Colonic mucosa (tissue), 4 donors: ENCODE measurements at regions not wholly inside any gene's neighbourhood (a gene's known extent, or its start where the extent isn't known, plus 50 kb on each side); places are given as distances from the start of the nearest gene placed in this dataset.

ENCODE experiments used
- DNase-seq: peaks from one replicate; pipeline ENCODE4 v3.0.0-alpha.2; 2020
- H3K27ac ChIP-seq: fragments of 200-600 bp; one replicate; pipeline ENCODE4 v1.8.0; 2021
- H3K27me3 ChIP-seq: fragments of 200-600 bp; one replicate; pipeline ENCODE4 v1.8.0; 2021
- H3K36me3 ChIP-seq: fragments of 200-600 bp; one replicate; pipeline ENCODE4 v1.8.0; 2021
- H3K4me1 ChIP-seq: fragments of 200-600 bp; one replicate; pipeline ENCODE4 v1.8.0; 2021; ENCODE audit warnings: mild to moderate bottlenecking
- H3K4me3 ChIP-seq: fragments of 200-600 bp; one replicate; pipeline ENCODE4 v1.8.0; 2021
- H3K9ac ChIP-seq, 2 donors: one replicate each; pipeline ENCODE4 v1.7.0; 2013; ENCODE audit warnings: control low read depth in 2 of 2, low read depth in 2 of 2, low read length in 2 of 2
- H3K9me3 ChIP-seq: fragments of 200-600 bp; one replicate; pipeline ENCODE4 v1.8.0; 2021
- intact Hi-C: fragments of 100-400 bp; cut with DNase I; formaldehyde crosslinking; loops from one replicate; pipeline ENCODE4 v1.14.1; 2022
- TF ChIP-seq, protein P1 (sequence below): fragments of 200-600 bp; IDR thresholded peaks from one replicate; pipeline ENCODE4 v1.8.0; 2022; ENCODE audit warnings: antibody characterized with exemption, mild to moderate bottlenecking
- donor health status: healthy.
- donor health status: DM: no; HTN: no; CAD: no.
- donor health status: DM: no; HTN: no; CAD: no.

DNA sequence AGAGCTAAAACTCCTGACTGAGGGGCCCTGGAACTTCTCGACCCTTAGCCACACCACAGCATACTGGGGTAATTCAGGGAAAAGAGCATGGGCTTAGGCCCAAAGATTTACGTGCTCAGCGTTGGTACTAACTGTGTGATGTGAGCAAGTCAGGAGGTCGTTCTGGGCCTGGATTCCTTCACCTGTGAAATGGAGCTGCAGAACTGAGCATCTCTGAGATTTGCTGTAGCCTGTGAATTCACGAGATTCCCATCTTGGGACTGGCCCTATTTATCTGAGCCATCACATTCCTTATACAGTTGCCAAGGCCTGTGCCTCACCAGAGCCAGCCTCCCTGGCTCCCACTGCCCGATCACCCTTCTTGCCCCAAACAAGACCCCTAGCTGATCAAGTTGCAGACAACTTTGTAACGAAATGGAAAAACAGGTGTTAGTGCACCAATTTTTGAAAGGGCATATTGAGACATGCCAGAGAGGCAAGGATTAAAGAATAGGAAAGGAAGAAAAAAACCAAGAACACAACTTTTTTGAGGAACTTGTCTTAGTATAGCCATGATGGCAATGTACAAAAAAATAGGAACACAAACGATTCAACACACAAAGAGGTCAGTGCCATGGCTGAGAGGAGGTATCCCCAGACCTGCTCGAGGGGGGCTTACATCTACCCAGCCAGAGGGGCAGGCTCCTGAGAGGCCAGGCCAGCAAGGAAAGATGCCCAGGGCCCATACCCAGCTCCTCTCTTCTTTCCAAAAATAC is 323.0 kb upstream of the JARID2 start:
- no peak overlapping the region for H3K4me3 ChIP-seq
- no peak for DNase-seq
- intact Hi-C loops: no loop called here
- H3K27ac ChIP-seq: no peak overlapping the region
- H3K9me3 ChIP-seq: no peaks in the 10 kb centered on the region
- H3K36me3 ChIP-seq: no peaks in the 10 kb centered on the region
- H3K4me1 ChIP-seq: no peaks in the 10 kb centered on the region
- TF ChIP-seq, protein P1, sequence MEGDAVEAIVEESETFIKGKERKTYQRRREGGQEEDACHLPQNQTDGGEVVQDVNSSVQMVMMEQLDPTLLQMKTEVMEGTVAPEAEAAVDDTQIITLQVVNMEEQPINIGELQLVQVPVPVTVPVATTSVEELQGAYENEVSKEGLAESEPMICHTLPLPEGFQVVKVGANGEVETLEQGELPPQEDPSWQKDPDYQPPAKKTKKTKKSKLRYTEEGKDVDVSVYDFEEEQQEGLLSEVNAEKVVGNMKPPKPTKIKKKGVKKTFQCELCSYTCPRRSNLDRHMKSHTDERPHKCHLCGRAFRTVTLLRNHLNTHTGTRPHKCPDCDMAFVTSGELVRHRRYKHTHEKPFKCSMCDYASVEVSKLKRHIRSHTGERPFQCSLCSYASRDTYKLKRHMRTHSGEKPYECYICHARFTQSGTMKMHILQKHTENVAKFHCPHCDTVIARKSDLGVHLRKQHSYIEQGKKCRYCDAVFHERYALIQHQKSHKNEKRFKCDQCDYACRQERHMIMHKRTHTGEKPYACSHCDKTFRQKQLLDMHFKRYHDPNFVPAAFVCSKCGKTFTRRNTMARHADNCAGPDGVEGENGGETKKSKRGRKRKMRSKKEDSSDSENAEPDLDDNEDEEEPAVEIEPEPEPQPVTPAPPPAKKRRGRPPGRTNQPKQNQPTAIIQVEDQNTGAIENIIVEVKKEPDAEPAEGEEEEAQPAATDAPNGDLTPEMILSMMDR: no peak
- H3K9ac ChIP-seq: no peak overlapping the region
- no peaks in the 10 kb centered on the region for H3K27me3 ChIP-seq

GRCh38 chr6:14924126-14925024 is 321.5 kb upstream of the JARID2 start:
- intact Hi-C loops: no loop called here
- Histone ChIP-seq H3K27me3 (no peaks in the 10 kb centered on the region), H3K36me3 (no peaks in the 10 kb centered on the region), H3K27ac (no peak overlapping the region), H3K9me3 (no peaks in the 10 kb centered on the region), H3K4me3 (no peak overlapping the region), H3K4me1 (no peaks in the 10 kb centered on the region), H3K9ac (peak overlapping the region in 1 of 2 donors; percentile 2)
- no peak for DNase-seq
- TF ChIP-seq, protein P1: no peak

- no peaks in the 10 kb centered on the region for H3K9me3 ChIP-seq
- TF ChIP-seq, protein P1: no peak
- H3K36me3 ChIP-seq: no peaks in the 10 kb centered on the region
- H3K27me3 ChIP-seq: no peaks in the 10 kb centered on the region
- intact Hi-C loops: no loop called here
- H3K9ac ChIP-seq: no peak overlapping the region
- no peaks in the 10 kb centered on the region for H3K4me1 ChIP-seq
- no peak for DNase-seq
- no peak overlapping the region for H3K27ac ChIP-seq
- no peak overlapping the region for H3K4me3 ChIP-seq
Observed at GRCh38 chr6:14925025-14925698, 320.7 kb upstream of the JARID2 start.

DNA sequence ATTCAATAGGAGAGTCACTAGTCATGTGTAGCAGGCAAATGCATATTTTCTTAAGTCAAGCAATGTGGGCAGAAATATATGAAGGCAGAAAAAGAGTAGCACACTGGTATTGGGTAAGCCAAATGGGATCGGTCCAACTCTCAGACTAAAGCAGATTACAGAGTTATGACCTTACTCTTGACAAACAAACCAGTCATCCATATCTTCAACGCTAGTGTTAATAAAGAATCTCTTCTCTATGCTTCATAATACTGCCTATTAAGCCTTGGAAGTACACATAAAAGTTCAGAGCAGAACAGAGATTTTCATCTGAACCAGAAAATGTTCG is 320.2 kb upstream of the JARID2 start:
- H3K9ac ChIP-seq: no peak overlapping the region
- no peak overlapping the region for H3K27ac ChIP-seq
- H3K36me3 ChIP-seq: no peaks in the 10 kb centered on the region
- no peaks in the 10 kb centered on the region for H3K4me1 ChIP-seq
- TF ChIP-seq, protein P1: no peak
- no peaks in the 10 kb centered on the region for H3K9me3 ChIP-seq
- DNase-seq: no peak
- H3K4me3 ChIP-seq: no peak overlapping the region
- H3K27me3 ChIP-seq: no peaks in the 10 kb centered on the region
- intact Hi-C loops: no loop called here

DNA sequence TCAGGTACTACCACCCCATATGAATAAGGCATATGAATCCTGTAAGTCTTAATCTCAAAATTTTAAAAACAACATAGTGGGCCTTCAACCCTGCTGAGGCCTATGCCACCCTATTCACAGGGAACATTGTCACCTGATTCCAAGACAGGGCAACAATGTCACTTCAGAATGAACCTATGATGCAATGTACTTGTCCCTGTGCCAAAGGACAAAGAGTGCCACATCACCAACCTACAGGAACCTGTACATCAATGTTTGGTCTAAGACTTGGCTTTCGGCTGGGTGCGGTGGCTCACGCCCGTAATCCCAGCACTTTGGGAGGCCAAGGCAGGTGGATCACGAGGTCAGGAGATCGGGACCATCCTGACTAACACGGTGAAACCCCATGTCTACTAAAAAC is 318.5 kb upstream of the JARID2 start:
- no peak overlapping the region for H3K27ac ChIP-seq

More for the DNA sequence above, 318.5 kb upstream of the JARID2 start:
- TF ChIP-seq, protein P1: no peak
- Histone ChIP-seq H3K9me3 (no peaks in the 10 kb centered on the region), H3K4me3 (no peak overlapping the region), H3K4me1 (no peaks in the 10 kb centered on the region), H3K36me3 (no peaks in the 10 kb centered on the region), H3K9ac (no peak overlapping the region), H3K27me3 (no peaks in the 10 kb centered on the region)
- no peak for DNase-seq
- intact Hi-C loops: no loop called here
